DMS114 treated with DMSO at 0.1 percent for 48 hours (cell line): ENCODE measurements at regions not wholly inside any gene's neighbourhood (a gene's known extent, or its start where the extent isn't known, plus 50 kb on each side); places are given as distances from the start of the nearest gene placed in this dataset.
A peak's percentile ranks its signal among the peaks of the same experiment; 100 is the strongest.
"Not testable (repeated sequence)": the region's sequence is repeated elsewhere in the genome, so short reads cannot be mapped to it uniquely, and the experiment has no call there.

Source experiments
- DNase-seq: peaks from one replicate; lab custom pipeline; 2025; ENCODE audit not compliant: unreplicated experiment; lab: John Stamatoyannopoulos, UW

- DNase-seq: no peak
Observed at GRCh38 chr7:119065966-119066365, 841.5 kb downstream of the ANKRD7 start.

- no peak for DNase-seq
Observed at GRCh38 chr7:119086026-119086425, 861.5 kb downstream of the ANKRD7 start.

DNA sequence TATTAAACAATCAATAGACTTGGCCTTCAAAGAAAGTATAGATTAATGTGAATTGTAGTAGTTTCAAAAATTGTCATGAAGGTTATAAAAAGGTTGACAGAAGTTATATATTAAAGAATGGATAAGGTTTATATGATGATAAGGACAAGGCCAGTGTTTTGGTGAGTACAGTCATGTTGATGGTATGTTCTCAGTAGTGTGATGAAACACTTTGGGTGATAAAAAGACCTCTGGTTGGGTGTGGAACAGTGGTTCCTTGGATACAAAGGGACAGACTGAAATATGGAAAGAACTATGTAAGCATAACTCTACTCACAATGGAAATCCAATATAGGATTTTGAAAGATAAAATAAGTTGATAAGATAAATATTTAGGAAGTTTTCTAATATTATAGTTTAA, 866.3 kb downstream of the ANKRD7 start:
- DNase-seq: no peak

DNA sequence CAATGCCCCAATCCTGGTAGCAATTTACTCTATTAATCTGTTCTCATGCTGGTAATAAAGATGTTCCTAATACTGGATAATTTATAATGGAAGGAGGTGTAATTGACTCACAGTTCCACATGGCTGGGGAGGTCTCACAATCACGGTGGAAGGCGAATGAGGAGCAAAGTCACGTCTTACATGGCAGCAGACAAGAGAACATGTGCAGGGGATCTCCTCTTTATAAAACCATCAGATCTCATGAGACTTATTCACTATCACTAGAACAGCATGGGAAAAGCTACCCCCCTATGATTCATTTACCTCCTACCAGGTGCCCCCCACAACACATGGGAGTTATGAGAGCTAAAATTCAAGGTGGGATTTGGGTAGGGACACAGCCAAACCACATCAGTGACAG, 872.2 kb downstream of the ANKRD7 start:
- DNase-seq: no peak

- DNase-seq: not testable (repeated sequence)
Observed at GRCh38 chr7:119100611-119101258, 876.2 kb downstream of the ANKRD7 start.

- DNase-seq: no peak
Observed at GRCh38 chr7:119102291-119102690, 877.8 kb downstream of the ANKRD7 start.

DNA sequence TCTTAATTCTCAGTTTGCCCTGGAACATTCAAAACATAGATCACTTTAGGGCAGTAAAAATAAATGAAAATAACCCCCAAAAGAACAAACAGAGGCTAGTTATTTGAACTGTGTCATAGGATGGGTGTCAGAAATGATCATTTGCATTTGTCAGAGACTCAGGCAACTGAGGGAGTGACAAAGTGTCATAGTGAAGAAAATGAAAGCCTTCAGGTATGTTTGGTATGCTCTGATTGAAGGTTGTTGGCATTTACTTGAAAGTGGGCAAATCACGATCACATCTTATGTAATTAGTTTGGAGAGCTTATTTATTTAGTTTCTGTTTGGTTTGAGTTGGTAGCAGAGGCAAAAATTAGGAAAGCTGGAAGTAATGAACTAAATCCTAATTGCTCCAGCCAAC, 880.9 kb downstream of the ANKRD7 start:
- no peak for DNase-seq

GRCh38 chr7:119123326-119123725, 898.8 kb downstream of the ANKRD7 start:
- no peak for DNase-seq

- DNase-seq: no peak
Observed at GRCh38 chr7:119127706-119128105, 903.2 kb downstream of the ANKRD7 start.

DNA sequence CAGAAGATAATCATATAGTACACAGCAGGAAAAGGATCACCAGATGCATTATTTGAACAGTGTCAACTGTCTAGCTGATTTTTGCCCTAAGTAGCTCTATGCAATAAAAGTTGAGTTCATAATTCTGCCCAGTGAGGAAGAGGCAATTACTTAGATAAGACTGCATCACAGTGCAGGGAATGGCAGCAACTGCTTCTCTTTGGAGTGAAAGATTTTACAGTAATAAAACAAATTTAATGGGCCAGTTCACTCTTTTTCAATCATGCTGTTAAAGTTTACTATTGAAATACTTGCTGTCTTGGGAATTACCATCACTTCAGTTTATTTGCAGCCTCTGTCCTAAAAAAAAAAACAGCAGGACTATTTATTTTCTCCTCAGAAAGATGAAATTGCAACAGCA, 907.9 kb downstream of the ANKRD7 start:
- DNase-seq: no peak

- DNase-seq: no peak
Observed at GRCh38 chr7:119167431-119167830, 942.9 kb downstream of the ANKRD7 start.

GRCh38 chr7:119172043-119172442, 947.5 kb downstream of the ANKRD7 start:
- no peak for DNase-seq

GRCh38 chr7:119175911-119176627, 951.6 kb downstream of the ANKRD7 start:
- peak; percentile 56 for DNase-seq

DNA sequence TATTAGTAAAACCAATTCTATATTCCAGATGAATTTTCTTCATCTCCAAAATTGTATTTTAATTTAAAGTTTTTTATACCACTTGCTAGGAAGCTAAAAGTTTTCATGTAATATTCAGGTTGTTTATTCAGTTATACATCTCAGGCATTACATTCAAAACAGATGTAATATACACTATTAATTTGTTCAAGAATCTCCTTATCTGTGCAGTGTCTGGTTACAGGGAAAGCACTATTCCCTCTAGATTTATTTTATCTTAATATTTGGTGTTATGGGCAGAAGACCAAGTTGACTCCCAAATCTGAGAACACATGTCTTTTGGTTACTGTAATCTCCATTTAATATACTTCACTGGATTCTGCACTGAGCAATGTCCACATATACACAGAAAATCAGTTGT, 953.4 kb downstream of the ANKRD7 start:
- DNase-seq: no peak

- no peak for DNase-seq
Observed at GRCh38 chr7:119184124-119184788, 959.8 kb downstream of the ANKRD7 start.

DNA sequence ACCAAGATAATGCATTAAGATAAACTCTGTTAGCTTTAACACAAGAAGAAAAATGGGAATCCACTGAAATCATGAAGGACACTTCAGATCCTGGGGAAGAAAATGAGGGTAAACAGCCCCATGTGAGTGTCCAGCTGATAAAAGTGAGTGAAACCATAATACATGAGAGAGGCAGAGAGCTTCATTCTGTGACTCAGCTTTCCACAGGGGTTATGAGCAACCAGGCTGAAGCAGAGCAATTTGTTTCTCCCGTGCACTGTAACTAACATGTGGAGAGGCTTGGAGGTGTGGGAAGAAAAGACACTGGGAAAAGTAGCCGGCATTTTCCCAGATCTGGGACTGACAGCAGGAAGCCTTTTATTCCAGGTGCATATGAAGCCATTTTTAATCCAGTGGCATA, 971.7 kb downstream of the ANKRD7 start:
- DNase-seq: no peak

DNA sequence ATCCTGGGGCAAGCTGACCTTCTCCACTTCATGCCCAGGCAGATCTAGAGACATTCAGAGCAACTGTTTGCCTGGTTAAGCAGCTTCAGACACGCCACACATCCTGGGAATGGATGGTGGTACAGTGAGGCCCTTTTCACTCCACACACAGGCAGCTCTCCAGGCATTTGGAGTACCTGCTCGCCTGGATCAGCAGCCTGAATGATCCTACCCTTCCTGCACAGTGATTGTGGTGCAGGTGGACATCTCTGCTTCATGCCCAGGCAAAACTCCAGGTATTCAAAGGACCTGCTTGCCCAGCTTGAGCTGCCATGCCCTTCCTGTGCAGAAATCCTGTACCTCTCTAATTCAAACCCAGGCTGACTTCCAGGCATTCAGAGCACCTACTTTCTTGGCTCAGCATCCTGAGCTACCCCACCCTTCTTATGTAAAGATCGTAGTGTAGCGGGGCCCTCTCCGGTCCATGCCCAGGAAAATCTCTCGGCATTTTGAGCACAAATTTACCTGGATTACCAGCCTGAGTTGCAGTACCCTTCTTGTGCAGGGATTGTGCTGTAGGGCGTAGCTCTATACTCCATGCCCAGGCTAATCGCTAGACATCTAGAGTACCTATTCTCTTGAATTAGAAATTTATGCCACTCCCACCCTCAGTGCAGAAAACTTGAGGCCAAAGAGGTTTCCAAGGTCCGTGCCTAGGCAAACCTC, 972.8 kb downstream of the ANKRD7 start:
- DNase-seq: no peak

GRCh38 chr7:119197877-119198527, 973.5 kb downstream of the ANKRD7 start:
- DNase-seq: peak; percentile 24

- no peak for DNase-seq
Observed at GRCh38 chr7:119219663-119220062, 995.2 kb downstream of the ANKRD7 start.

DNA sequence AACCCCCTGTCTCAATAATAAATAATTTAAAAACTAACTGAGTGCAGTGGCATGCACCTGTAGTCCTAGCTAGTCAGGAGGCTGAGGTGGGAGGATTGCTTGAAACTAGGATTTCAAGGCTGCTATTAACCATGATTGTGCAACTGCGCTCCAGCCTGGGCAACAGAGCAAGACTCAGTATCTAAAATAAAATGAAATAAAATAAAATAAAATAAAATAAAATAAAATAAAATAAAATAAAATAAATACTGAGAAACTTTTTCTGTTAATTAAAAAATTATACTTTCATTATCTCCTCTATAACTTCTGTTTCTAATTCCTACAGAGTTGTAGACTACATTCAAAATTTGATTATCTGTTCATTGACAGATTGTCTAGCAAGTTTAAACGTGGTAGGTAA, 999.4 kb downstream of the ANKRD7 start:
- no peak for DNase-seq

DNA sequence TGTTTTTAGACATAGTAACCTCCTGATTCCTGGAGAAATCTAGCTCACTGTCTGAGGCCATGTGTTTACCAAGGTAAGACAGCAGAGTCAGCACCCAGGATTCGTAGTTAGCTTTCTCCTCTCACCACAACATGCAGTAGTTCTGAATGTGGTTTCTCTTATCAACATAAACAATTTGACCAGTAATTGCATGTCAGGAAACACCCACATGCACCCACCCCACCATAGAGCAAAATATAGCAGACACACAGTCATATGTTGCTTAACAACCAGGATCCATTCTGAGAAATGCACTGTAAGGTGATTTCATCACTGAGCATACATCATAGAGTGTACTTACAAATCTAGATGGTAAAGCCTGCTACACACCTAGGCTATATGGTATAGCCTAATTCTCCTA, 1004.0 kb downstream of the ANKRD7 start:
- no peak for DNase-seq
